ENCODE measurements at regions not wholly inside any gene's neighbourhood (a gene's known extent, or its start where the extent isn't known, plus 50 kb on each side); places are given as distances from the start of the nearest gene placed in this dataset.

GRCh38 chr21:28496517-28496916, 496.2 kb downstream of the LTN1 start:
- Histone ChIP-seq H2AFZ (ENCODE audit: low read length) (peak overlapping the region; percentile 58), H3K4me1 (ENCODE audit: insufficient read depth, low read length) (no peaks in the 10 kb centered on the region), H3K36me3 (ENCODE audit: insufficient read depth, low read length) (no peaks in the 10 kb centered on the region)

GRCh38 chr21:28492127-28492526, 500.6 kb downstream of the LTN1 start:
- no peak for TF ChIP-seq CTCF (IDR thresholded peaks at IDR 0.05; ENCODE audit: extremely low read depth, low read depth, low read length)
- H4K20me1 ChIP-seq (ENCODE audit: insufficient read depth, low read length) = no peaks in the 10 kb centered on the region
- no peaks in the 10 kb centered on the region for H3K9me3 ChIP-seq (ENCODE audit: low read depth, low read length)
- peaks cover 10% of the 10 kb centered on the region for H3K4me1 ChIP-seq (ENCODE audit: insufficient read depth, low read length)
- no peaks in the 10 kb centered on the region for H3K79me2 ChIP-seq (ENCODE audit: insufficient read depth, low read length)
- H3K27me3 ChIP-seq (ENCODE audit: insufficient read depth, low read length) = no peaks in the 10 kb centered on the region
- H3K4me3 ChIP-seq (ENCODE audit: insufficient read depth, low read length) = no peak overlapping the region
- no peaks in the 10 kb centered on the region for H3K36me3 ChIP-seq (ENCODE audit: insufficient read depth, low read length)
- H3K27ac ChIP-seq (ENCODE audit: low read depth, low read length) = no peak overlapping the region
- no peak overlapping the region for H3K4me2 ChIP-seq (ENCODE audit: insufficient read depth, low read length)
- DNase-seq (ENCODE audit: insufficient read length, low spot score, missing footprints) = no peak
- H2AFZ ChIP-seq (ENCODE audit: low read length) = peak overlapping the region; percentile 5

More at GRCh38 chr21:28496517-28496916, 496.2 kb downstream of the LTN1 start:
- Histone ChIP-seq H3K27ac (ENCODE audit: low read depth, low read length) (no peak overlapping the region), H3K27me3 (ENCODE audit: insufficient read depth, low read length) (no peaks in the 10 kb centered on the region), H3K4me2 (ENCODE audit: insufficient read depth, low read length) (no peak overlapping the region), H3K9me3 (ENCODE audit: low read depth, low read length) (no peaks in the 10 kb centered on the region), H3K4me3 (ENCODE audit: insufficient read depth, low read length) (no peak overlapping the region), H3K79me2 (ENCODE audit: insufficient read depth, low read length) (no peaks in the 10 kb centered on the region), H4K20me1 (ENCODE audit: insufficient read depth, low read length) (no peaks in the 10 kb centered on the region)
- TF ChIP-seq CTCF (IDR thresholded peaks at IDR 0.05; ENCODE audit: extremely low read depth, low read depth, low read length) = no peak
- DNase-seq (ENCODE audit: insufficient read length, low spot score, missing footprints) = no peak

- DNase-seq (ENCODE audit: insufficient read length, low spot score, missing footprints) = no peak
- H3K4me1 ChIP-seq (ENCODE audit: insufficient read depth, low read length) = peaks cover 23% of the 10 kb centered on the region
- no peaks in the 10 kb centered on the region for H3K36me3 ChIP-seq (ENCODE audit: insufficient read depth, low read length)
- H4K20me1 ChIP-seq (ENCODE audit: insufficient read depth, low read length) = no peaks in the 10 kb centered on the region
- no peak overlapping the region for H2AFZ ChIP-seq (ENCODE audit: low read length)
- H3K4me2 ChIP-seq (ENCODE audit: insufficient read depth, low read length) = no peak overlapping the region
- no peaks in the 10 kb centered on the region for H3K9me3 ChIP-seq (ENCODE audit: low read depth, low read length)
- H3K4me3 ChIP-seq (ENCODE audit: insufficient read depth, low read length) = no peak overlapping the region
- no peak overlapping the region for H3K27ac ChIP-seq (ENCODE audit: low read depth, low read length)
- no peaks in the 10 kb centered on the region for H3K27me3 ChIP-seq (ENCODE audit: insufficient read depth, low read length)
- TF ChIP-seq CTCF (IDR thresholded peaks at IDR 0.05; ENCODE audit: extremely low read depth, low read depth, low read length) = no peak
- no peaks in the 10 kb centered on the region for H3K79me2 ChIP-seq (ENCODE audit: insufficient read depth, low read length)
These were observed 502.8 kb downstream of the LTN1 start for GRCh38 chr21:28489821-28490350.

GRCh38 chr21:28489162-28489561, 503.5 kb downstream of the LTN1 start:
- TF ChIP-seq CTCF (IDR thresholded peaks at IDR 0.05; ENCODE audit: extremely low read depth, low read depth, low read length) = no peak
- peaks cover 24% of the 10 kb centered on the region for H3K4me1 ChIP-seq (ENCODE audit: insufficient read depth, low read length)
- H3K4me3 ChIP-seq (ENCODE audit: insufficient read depth, low read length) = no peak overlapping the region
- H3K4me2 ChIP-seq (ENCODE audit: insufficient read depth, low read length) = no peak overlapping the region
- no peaks in the 10 kb centered on the region for H3K79me2 ChIP-seq (ENCODE audit: insufficient read depth, low read length)
- no peak for DNase-seq (ENCODE audit: insufficient read length, low spot score, missing footprints)
- H3K27me3 ChIP-seq (ENCODE audit: insufficient read depth, low read length) = no peaks in the 10 kb centered on the region
- no peak overlapping the region for H3K27ac ChIP-seq (ENCODE audit: low read depth, low read length)
- H3K36me3 ChIP-seq (ENCODE audit: insufficient read depth, low read length) = no peaks in the 10 kb centered on the region
- H4K20me1 ChIP-seq (ENCODE audit: insufficient read depth, low read length) = no peaks in the 10 kb centered on the region
- H3K9me3 ChIP-seq (ENCODE audit: low read depth, low read length) = no peaks in the 10 kb centered on the region
- peak overlapping the region; percentile 73 for H2AFZ ChIP-seq (ENCODE audit: low read length)

All from osteoblast (primary cell).